ENCODE measurements at regions not wholly inside any gene's neighbourhood (a gene's known extent, or its start where the extent isn't known, plus 50 kb on each side); places are given as distances from the start of the nearest gene placed in this dataset.

DNA sequence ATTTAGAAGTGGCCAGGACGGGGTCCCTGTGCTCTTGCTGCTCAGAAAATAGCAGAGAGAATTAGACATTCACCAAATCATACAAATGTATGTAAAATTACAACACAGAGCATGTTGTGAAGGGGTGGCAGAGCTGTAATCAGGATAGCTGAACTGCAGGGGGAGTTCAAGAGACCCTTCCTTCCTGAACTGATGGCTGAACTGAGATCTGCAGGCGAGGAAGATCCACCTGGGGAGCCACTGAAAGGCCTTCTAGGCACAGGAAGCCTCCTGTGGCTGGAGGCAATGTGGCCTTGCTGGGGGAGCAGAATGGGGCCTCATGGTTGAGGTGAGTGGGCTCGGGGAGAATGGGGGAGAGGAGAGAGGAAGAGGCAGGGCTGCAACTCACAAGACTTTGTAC, 216.5 kb downstream of the PRDM2 start:
- TF ChIP-seq EZH2 (IDR thresholded peaks at IDR 0.05; ENCODE audit: borderline replicate concordance, low read depth, low read length, severe bottlenecking): no peak
- TF ChIP-seq FOS (IDR thresholded peaks at IDR 0.05; ENCODE audit: borderline replicate concordance, insufficient read depth, low read length): no peak
- no peak for TF ChIP-seq POLR2A (IDR thresholded peaks at IDR 0.05; ENCODE audit: low read depth, low read length)
- TF ChIP-seq GATA2 (IDR thresholded peaks at IDR 0.05; ENCODE audit: insufficient read depth, insufficient read length, low read depth, low read length): no peak
- TF ChIP-seq CTCF (IDR thresholded peaks at IDR 0.05; ENCODE audit: extremely low read depth in 1 of 2, insufficient read depth in 1 of 2, low read depth in 1 of 2, low read length in 2 of 2): no peak
- no peak for TF ChIP-seq MYC (IDR thresholded peaks at IDR 0.05; ENCODE audit: low read depth, low read length)
- TF ChIP-seq JUN (IDR thresholded peaks at IDR 0.05; ENCODE audit: borderline replicate concordance, insufficient read depth, insufficient read length, low read depth): no peak
- no peak for TF ChIP-seq POLR2AphosphoS5 (IDR thresholded peaks at IDR 0.05; ENCODE audit: insufficient read depth, low read depth, low read length)
- TF ChIP-seq, protein P1, sequence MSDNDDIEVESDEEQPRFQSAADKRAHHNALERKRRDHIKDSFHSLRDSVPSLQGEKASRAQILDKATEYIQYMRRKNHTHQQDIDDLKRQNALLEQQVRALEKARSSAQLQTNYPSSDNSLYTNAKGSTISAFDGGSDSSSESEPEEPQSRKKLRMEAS (IDR thresholded peaks at IDR 0.05; ENCODE audit: insufficient read depth, insufficient read length): no peak
- ChIA-PET POLR2A (no interaction called here), CTCF (no interaction called here)
- H3K9me1 ChIP-seq (replicated peaks; ENCODE audit: control insufficient read depth, extremely low read depth, insufficient read depth, low read length): no peaks in the 10 kb centered on the region
- FAIRE-seq (no peak), DNase-seq (ENCODE audit: low read depth, low spot score) (no peak)
- intact Hi-C loops (cut with micrococcal nuclease) (no loop called here), dilution Hi-C loops (cut with MboI; ENCODE audit: extremely low pct_ligation_motif_present, low sequenced_read_pairs) (no loop called here)
- H3K27me3 ChIP-seq (ENCODE audit: control insufficient read depth in 2 of 2, insufficient read depth in 2 of 2, low read length in 2 of 2): no peaks in the 10 kb centered on the region
- H3K36me3 ChIP-seq (ENCODE audit: control insufficient read depth in 2 of 2, extremely low read depth in 1 of 2, insufficient read depth in 2 of 2, low read length in 2 of 2): no peaks in the 10 kb centered on the region
- H3K27ac ChIP-seq (ENCODE audit: insufficient read depth, low read depth, low read length): no peak overlapping the region
- no peak overlapping the region for H2AFZ ChIP-seq (ENCODE audit: low read depth, low read length)
- H3K9ac ChIP-seq (replicated peaks; ENCODE audit: extremely low read depth, insufficient read depth, low read length): no peak overlapping the region
- no TSS peak for BruUV-seq (replicated peaks)
- H3K4me2 ChIP-seq (ENCODE audit: insufficient read depth, low read length): no peak overlapping the region
- H3K4me1 ChIP-seq (ENCODE audit: control insufficient read depth, extremely low read depth, insufficient read depth, low read length): no peaks in the 10 kb centered on the region
- H3K4me3 ChIP-seq (replicated peaks in 1 of 3; ENCODE audit: insufficient read depth in 1 of 3, low read depth in 1 of 3, low read length in 3 of 3): no peak overlapping the region
- no peaks in the 10 kb centered on the region for H3K9me3 ChIP-seq (replicated peaks; ENCODE audit: control insufficient read depth, insufficient read depth, low read length)
- no peaks in the 10 kb centered on the region for H3K79me2 ChIP-seq (ENCODE audit: control insufficient read depth, insufficient read depth, low read length)
- no peaks in the 10 kb centered on the region for H4K20me1 ChIP-seq (replicated peaks; ENCODE audit: control insufficient read depth, extremely low read depth, insufficient read depth, low read length)
